ENCODE measurements at regions not wholly inside any gene's neighbourhood (a gene's known extent, or its start where the extent isn't known, plus 50 kb on each side); places are given as distances from the start of the nearest gene placed in this dataset.

GRCh38 chr1:9179463-9180110, 50.7 kb upstream of the GPR157 start:
- Histone ChIP-seq H3K4ac (ENCODE audit: low read depth in 1 of 2, low read length in 2 of 2) (no peak overlapping the region), H3K27ac (ENCODE audit: low read length, poor library complexity, severe bottlenecking) (peak overlapping the region; percentile 19), H4K8ac (ENCODE audit: low read length) (no peak overlapping the region), H3K9ac (ENCODE audit: low read length) (peak overlapping the region; percentile 99), H3K79me1 (replicated peaks; ENCODE audit: low read length, poor library complexity, severe bottlenecking) (peaks cover 12% of the 10 kb centered on the region), H2BK120ac (ENCODE audit: low read depth, low read length) (no peak overlapping the region), H2BK12ac (ENCODE audit: low read length in 2 of 2) (no peak overlapping the region), H4K91ac (ENCODE audit: low read length) (no peak overlapping the region), H3K23ac (ENCODE audit: low read length in 2 of 2) (no peak overlapping the region), H2BK15ac (ENCODE audit: low read depth, poor library complexity, severe bottlenecking) (no peak overlapping the region), H2AFZ (ENCODE audit: low read depth, low read length) (no peak overlapping the region), H2AK5ac (ENCODE audit: low read length, severe bottlenecking) (no peak overlapping the region), H2BK5ac (ENCODE audit: low read depth, low read length, poor library complexity, severe bottlenecking) (no peak overlapping the region), H3K14ac (ENCODE audit: low read length in 2 of 2) (no peak overlapping the region), H3K4me2 (ENCODE audit: low read length, poor library complexity, severe bottlenecking) (peak overlapping the region; percentile 60), H3K4me1 (ENCODE audit: control insufficient read depth, insufficient read depth, low read depth, low read length) (peaks cover 25% of the 10 kb centered on the region), H3K9me3 (ENCODE audit: control insufficient read depth, low read length) (no peaks in the 10 kb centered on the region), H3K18ac (ENCODE audit: low read depth in 1 of 2, low read length in 2 of 2) (peak overlapping the region in 1 of 2 experiments; percentile 1), H3K4me3 (ENCODE audit: insufficient read depth in 1 of 2, low read depth in 1 of 2, low read length in 2 of 2) (peak overlapping the region in 1 of 2 experiments; percentile 87), H3K36me3 (ENCODE audit: control insufficient read depth in 1 of 2, insufficient read depth in 2 of 2, low read depth in 1 of 2, low read length in 2 of 2) (peaks cover 28 to 62% of the 10 kb centered on the region in 2 experiments), H3K27me3 (ENCODE audit: control insufficient read depth in 1 of 2, insufficient read depth in 1 of 2, low read length in 2 of 2) (no peaks in the 10 kb centered on the region)
- no peak for DNase-seq
- 92% methylated on average over 11 of the region's 11 CpGs for WGBS

- H4K91ac ChIP-seq (ENCODE audit: low read length) = no peak overlapping the region
- H4K8ac ChIP-seq (ENCODE audit: low read length) = no peak overlapping the region
- peak overlapping the region; percentile 99 for H3K9ac ChIP-seq (ENCODE audit: low read length)
- H3K9me3 ChIP-seq (ENCODE audit: control insufficient read depth, low read length) = no peaks in the 10 kb centered on the region
- H2BK12ac ChIP-seq (ENCODE audit: low read length in 2 of 2) = peak overlapping the region in 1 of 2 experiments; percentile 37
- H3K18ac ChIP-seq (ENCODE audit: low read depth in 1 of 2, low read length in 2 of 2) = peak overlapping the region in 1 of 2 experiments; percentile 1
- H3K27me3 ChIP-seq (ENCODE audit: control insufficient read depth in 1 of 2, insufficient read depth in 1 of 2, low read length in 2 of 2) = no peaks in the 10 kb centered on the region
- H2BK120ac ChIP-seq (ENCODE audit: low read depth, low read length) = no peak overlapping the region
- WGBS = 85% methylated on average over 4 of the region's 8 CpGs
- H3K27ac ChIP-seq (ENCODE audit: low read length, poor library complexity, severe bottlenecking) = peak overlapping the region; percentile 19
- peak overlapping the region in 1 of 2 experiments; percentile 53 for H3K23ac ChIP-seq (ENCODE audit: low read length in 2 of 2)
- H2AK5ac ChIP-seq (ENCODE audit: low read length, severe bottlenecking) = no peak overlapping the region
- H2BK5ac ChIP-seq (ENCODE audit: low read depth, low read length, poor library complexity, severe bottlenecking) = no peak overlapping the region
- H3K4ac ChIP-seq (ENCODE audit: low read depth in 1 of 2, low read length in 2 of 2) = peak overlapping the region in 1 of 2 experiments; percentile 62
- H2BK15ac ChIP-seq (ENCODE audit: low read depth, poor library complexity, severe bottlenecking) = no peak overlapping the region
- DNase-seq = peak; percentile 75
- peaks cover 26 to 62% of the 10 kb centered on the region in 2 experiments for H3K36me3 ChIP-seq (ENCODE audit: control insufficient read depth in 1 of 2, insufficient read depth in 2 of 2, low read depth in 1 of 2, low read length in 2 of 2)
- H3K4me1 ChIP-seq (ENCODE audit: control insufficient read depth, insufficient read depth, low read depth, low read length) = peaks cover 27% of the 10 kb centered on the region
- peaks cover 15% of the 10 kb centered on the region for H3K79me1 ChIP-seq (replicated peaks; ENCODE audit: low read length, poor library complexity, severe bottlenecking)
- peak overlapping the region; percentile 60 for H3K4me2 ChIP-seq (ENCODE audit: low read length, poor library complexity, severe bottlenecking)
- H3K14ac ChIP-seq (ENCODE audit: low read length in 2 of 2) = peak overlapping the region in 1 of 2 experiments; percentile 49
- peak overlapping the region; percentile 35 to 87 for H3K4me3 ChIP-seq (ENCODE audit: insufficient read depth in 1 of 2, low read depth in 1 of 2, low read length in 2 of 2)
- H2AFZ ChIP-seq (ENCODE audit: low read depth, low read length) = no peak overlapping the region
Observed at GRCh38 chr1:9180111-9180819, 51.4 kb upstream of the GPR157 start.

GRCh38 chr1:9181176-9181906, 52.4 kb upstream of the GPR157 start:
- H2BK5ac ChIP-seq (ENCODE audit: low read depth, low read length, poor library complexity, severe bottlenecking) = peak overlapping the region; percentile 96
- DNase-seq = peak; percentile 79
- H3K27me3 ChIP-seq (ENCODE audit: control insufficient read depth in 1 of 2, insufficient read depth in 1 of 2, low read length in 2 of 2) = no peaks in the 10 kb centered on the region
- peaks cover 28 to 59% of the 10 kb centered on the region in 2 experiments for H3K36me3 ChIP-seq (ENCODE audit: control insufficient read depth in 1 of 2, insufficient read depth in 2 of 2, low read depth in 1 of 2, low read length in 2 of 2)
- peak overlapping the region in 1 of 2 experiments; percentile 68 for H2BK12ac ChIP-seq (ENCODE audit: low read length in 2 of 2)
- peaks cover 17% of the 10 kb centered on the region for H3K79me1 ChIP-seq (replicated peaks; ENCODE audit: low read length, poor library complexity, severe bottlenecking)
- peak overlapping the region; percentile 8 for H4K91ac ChIP-seq (ENCODE audit: low read length)
- peak overlapping the region; percentile 97 for H2BK120ac ChIP-seq (ENCODE audit: low read depth, low read length)
- no peak overlapping the region for H2BK15ac ChIP-seq (ENCODE audit: low read depth, poor library complexity, severe bottlenecking)
- H3K27ac ChIP-seq (ENCODE audit: low read length, poor library complexity, severe bottlenecking) = peak overlapping the region; percentile 93
- peak overlapping the region; percentile 99 for H3K9ac ChIP-seq (ENCODE audit: low read length)
- peaks cover 33% of the 10 kb centered on the region for H3K4me1 ChIP-seq (ENCODE audit: control insufficient read depth, insufficient read depth, low read depth, low read length)
- H3K9me3 ChIP-seq (ENCODE audit: control insufficient read depth, low read length) = no peaks in the 10 kb centered on the region
- H3K4ac ChIP-seq (ENCODE audit: low read depth in 1 of 2, low read length in 2 of 2) = peak overlapping the region; percentile 1 to 91
- peak overlapping the region in 1 of 2 experiments; percentile 60 for H3K23ac ChIP-seq (ENCODE audit: low read length in 2 of 2)
- peak overlapping the region; percentile 60 for H3K4me2 ChIP-seq (ENCODE audit: low read length, poor library complexity, severe bottlenecking)
- peak overlapping the region; percentile 84 to 87 for H3K4me3 ChIP-seq (ENCODE audit: insufficient read depth in 1 of 2, low read depth in 1 of 2, low read length in 2 of 2)
- H2AK5ac ChIP-seq (ENCODE audit: low read length, severe bottlenecking) = peak overlapping the region; percentile 90
- no peak overlapping the region for H2AFZ ChIP-seq (ENCODE audit: low read depth, low read length)
- peak overlapping the region; percentile 93 to 98 for H3K18ac ChIP-seq (ENCODE audit: low read depth in 1 of 2, low read length in 2 of 2)
- 12% methylated on average over 16 of the region's 19 CpGs for WGBS
- peak overlapping the region in 1 of 2 experiments; percentile 85 for H3K14ac ChIP-seq (ENCODE audit: low read length in 2 of 2)
- H4K8ac ChIP-seq (ENCODE audit: low read length) = peak overlapping the region; percentile 63

Data from mesenchymal stem cell (in vitro differentiated cells and primary cell).